Loucy (cell line): ENCODE measurements at regions not wholly inside any gene's neighbourhood (a gene's known extent, or its start where the extent isn't known, plus 50 kb on each side); places are given as distances from the start of the nearest gene placed in this dataset.

Experiments
- H2AFZ ChIP-seq: fragments of 200-600 bp; sonication (generic); 2 replicates; pipeline ENCODE4 v1.6.0; 2016; ENCODE audit warnings: antibody characterized with exemption, mild to moderate bottlenecking, low read length, moderate library complexity
- H3F3A ChIP-seq: fragments of 200-600 bp; 2 replicates; pipeline ENCODE4 v1.6.0; 2016; ENCODE audit warnings: antibody characterized with exemption, low read depth, mild to moderate bottlenecking
- H3K27me3 ChIP-seq: fragments of 200-600 bp; sonication (generic); 2 replicates; pipeline ENCODE4 v1.6.1; 2014; ENCODE audit warnings: low read length, mild to moderate bottlenecking; ENCODE audit not compliant: insufficient read depth, poor library complexity, severe bottlenecking
- H3K36me3 ChIP-seq: fragments of 200-600 bp; sonication (generic); 2 replicates; pipeline ENCODE4 v1.6.1; 2016; ENCODE audit warnings: low read length; ENCODE audit not compliant: insufficient read depth
- H3K4me1 ChIP-seq: fragments of 200-600 bp; sonication (generic); 2 replicates; pipeline ENCODE4 v1.5.1; 2014; ENCODE audit warnings: low read length, mild to moderate bottlenecking; ENCODE audit not compliant: insufficient read depth, poor library complexity, severe bottlenecking
- H3K4me2 ChIP-seq: fragments of 200-600 bp; sonication (generic); 2 replicates; pipeline ENCODE4 v1.6.0; 2014; ENCODE audit warnings: antibody characterized with exemption, low read length, low read depth, mild to moderate bottlenecking; ENCODE audit not compliant: poor library complexity, severe bottlenecking
- H3K4me3 ChIP-seq: fragments of 200-600 bp; sonication (generic); 2 replicates; pipeline ENCODE4 v1.5.1; 2014; ENCODE audit warnings: low read length, mild to moderate bottlenecking, mixed read lengths; ENCODE audit not compliant: poor library complexity, severe bottlenecking
- H3K79me2 ChIP-seq: fragments of 200-600 bp; sonication (generic); 2 replicates; pipeline ENCODE4 v1.6.1; 2014; ENCODE audit warnings: low read length; ENCODE audit not compliant: insufficient read depth
- H3K9ac ChIP-seq: fragments of 200-600 bp; sonication (generic); 2 replicates; pipeline ENCODE4 v1.6.0; 2014; ENCODE audit warnings: mild to moderate bottlenecking, low read depth, low read length, moderate library complexity; ENCODE audit not compliant: poor library complexity, severe bottlenecking
- H3K9me2 ChIP-seq: fragments of 200-600 bp; sonication (generic); replicated peaks from 2 replicates; pipeline ENCODE4 v1.6.1; 2016; ENCODE audit warnings: low read depth, low read length, mixed read lengths
- H3K9me3 ChIP-seq: fragments of 200-600 bp; sonication (generic); 2 replicates; pipeline ENCODE4 v1.6.1; 2014; ENCODE audit warnings: mild to moderate bottlenecking, antibody characterized with exemption, low read length, low read depth; ENCODE audit not compliant: insufficient read depth
- H4K20me1 ChIP-seq: fragments of 200-600 bp; sonication (generic); 2 replicates; pipeline ENCODE4 v1.6.0; 2014; ENCODE audit warnings: antibody characterized with exemption, low read length, mild to moderate bottlenecking; ENCODE audit not compliant: insufficient read depth, poor library complexity, severe bottlenecking
- EZH2phosphoT487 ChIP-seq: fragments of 200-600 bp; IDR thresholded peaks from 2 replicates; pipeline ENCODE4 v1.6.1; 2018; ENCODE audit warnings: antibody characterized with exemption, mild to moderate bottlenecking, moderate library complexity, borderline replicate concordance
- TF ChIP-seq, protein P1 (sequence below): fragments of 200-600 bp; sonication (generic); conservative IDR thresholded peaks from 2 replicates; pipeline ENCODE4 v1.5.1; 2014; ENCODE audit warnings: mild to moderate bottlenecking, antibody characterized with exemption, low read length

DNA sequence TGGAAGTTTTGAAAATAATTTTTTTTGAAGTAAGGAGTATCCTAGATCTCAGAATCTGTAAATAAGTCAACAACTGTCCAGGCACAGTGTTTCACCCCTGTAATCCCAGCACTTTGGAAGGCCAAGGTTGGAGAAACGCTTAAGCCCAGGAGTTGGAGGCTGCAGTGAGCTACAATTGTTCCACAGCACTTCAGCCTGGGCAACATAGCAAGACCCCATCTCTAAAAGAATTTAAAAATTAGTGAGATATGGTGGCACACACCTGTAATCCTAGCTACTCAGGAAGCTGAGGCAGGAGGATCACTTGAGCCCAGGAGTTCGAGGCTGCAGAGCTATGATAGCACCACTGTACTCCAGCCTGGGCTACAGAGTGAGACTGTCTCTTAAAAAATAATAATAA, 87.2 kb upstream of the ZNF507 start:
- no peaks in the 10 kb centered on the region for H3K27me3 ChIP-seq
- no peak overlapping the region for H3K4me2 ChIP-seq
- H3K79me2 ChIP-seq = no peaks in the 10 kb centered on the region
- no peak overlapping the region for H2AFZ ChIP-seq
- no peak for TF ChIP-seq EZH2phosphoT487
- TF ChIP-seq, protein P1, sequence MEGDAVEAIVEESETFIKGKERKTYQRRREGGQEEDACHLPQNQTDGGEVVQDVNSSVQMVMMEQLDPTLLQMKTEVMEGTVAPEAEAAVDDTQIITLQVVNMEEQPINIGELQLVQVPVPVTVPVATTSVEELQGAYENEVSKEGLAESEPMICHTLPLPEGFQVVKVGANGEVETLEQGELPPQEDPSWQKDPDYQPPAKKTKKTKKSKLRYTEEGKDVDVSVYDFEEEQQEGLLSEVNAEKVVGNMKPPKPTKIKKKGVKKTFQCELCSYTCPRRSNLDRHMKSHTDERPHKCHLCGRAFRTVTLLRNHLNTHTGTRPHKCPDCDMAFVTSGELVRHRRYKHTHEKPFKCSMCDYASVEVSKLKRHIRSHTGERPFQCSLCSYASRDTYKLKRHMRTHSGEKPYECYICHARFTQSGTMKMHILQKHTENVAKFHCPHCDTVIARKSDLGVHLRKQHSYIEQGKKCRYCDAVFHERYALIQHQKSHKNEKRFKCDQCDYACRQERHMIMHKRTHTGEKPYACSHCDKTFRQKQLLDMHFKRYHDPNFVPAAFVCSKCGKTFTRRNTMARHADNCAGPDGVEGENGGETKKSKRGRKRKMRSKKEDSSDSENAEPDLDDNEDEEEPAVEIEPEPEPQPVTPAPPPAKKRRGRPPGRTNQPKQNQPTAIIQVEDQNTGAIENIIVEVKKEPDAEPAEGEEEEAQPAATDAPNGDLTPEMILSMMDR = no peak
- no peak overlapping the region for H3K4me3 ChIP-seq
- no peaks in the 10 kb centered on the region for H3F3A ChIP-seq
- no peaks in the 10 kb centered on the region for H4K20me1 ChIP-seq
- no peaks in the 10 kb centered on the region for H3K9me2 ChIP-seq
- H3K9ac ChIP-seq = no peak overlapping the region
- H3K9me3 ChIP-seq = peaks cover 16% of the 10 kb centered on the region; the same call in 1 of the 2 replicates
- H3K36me3 ChIP-seq = no peaks in the 10 kb centered on the region
- no peaks in the 10 kb centered on the region for H3K4me1 ChIP-seq

- Histone ChIP-seq H3K27me3 (no peaks in the 10 kb centered on the region), H3K4me3 (no peak overlapping the region), H3K9me2 (no peaks in the 10 kb centered on the region), H3F3A (no peaks in the 10 kb centered on the region), H3K9me3 (peaks cover 5% of the 10 kb centered on the region; the same call in 1 of the 2 replicates), H2AFZ (no peak overlapping the region), H3K4me2 (no peak overlapping the region), H4K20me1 (no peaks in the 10 kb centered on the region), H3K79me2 (no peaks in the 10 kb centered on the region), H3K4me1 (no peaks in the 10 kb centered on the region), H3K9ac (no peak overlapping the region), H3K36me3 (no peaks in the 10 kb centered on the region)
- no peak for TF ChIP-seq EZH2phosphoT487
- TF ChIP-seq, protein P1 = no peak
These were observed 80.8 kb upstream of the ZNF507 start for GRCh38 chr19:32264568-32264967.

DNA sequence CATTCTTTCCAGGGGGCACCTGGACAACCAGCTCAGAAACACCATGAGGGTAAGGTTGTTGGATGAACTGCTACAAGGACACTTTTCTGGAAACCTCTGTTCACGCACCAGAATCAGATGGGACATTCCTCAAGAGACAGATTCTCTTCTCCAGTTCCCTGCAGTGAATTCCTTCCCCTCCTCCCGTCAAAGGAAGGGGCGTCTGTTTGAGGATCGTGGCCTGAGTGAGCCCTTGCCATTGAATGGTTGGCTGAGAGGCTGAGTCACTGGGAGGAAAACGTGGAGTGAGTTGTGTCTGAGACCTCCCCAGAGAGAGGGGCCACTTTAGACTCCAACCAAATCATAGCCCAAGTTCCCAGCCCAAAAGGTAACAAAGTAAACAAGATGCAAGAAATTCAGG, 79.4 kb upstream of the ZNF507 start:
- Histone ChIP-seq H3K27me3 (no peaks in the 10 kb centered on the region), H3K79me2 (no peaks in the 10 kb centered on the region), H3K9me3 (no peaks in the 10 kb centered on the region; the same call in 1 of the 2 replicates), H2AFZ (no peak overlapping the region), H4K20me1 (no peaks in the 10 kb centered on the region), H3K9ac (no peak overlapping the region), H3K9me2 (no peaks in the 10 kb centered on the region), H3K4me2 (no peak overlapping the region), H3K36me3 (no peaks in the 10 kb centered on the region), H3K4me1 (no peaks in the 10 kb centered on the region), H3K4me3 (no peak overlapping the region), H3F3A (no peaks in the 10 kb centered on the region)
- TF ChIP-seq EZH2phosphoT487 = no peak
- TF ChIP-seq, protein P1 = no peak
